ENCODE measurements at regions not wholly inside any gene's neighbourhood (a gene's known extent, or its start where the extent isn't known, plus 50 kb on each side); places are given as distances from the start of the nearest gene placed in this dataset.

- no peak for TF ChIP-seq CTCF (IDR thresholded peaks at IDR 0.05; ENCODE audit: insufficient read depth in 1 of 2, low read depth in 1 of 2, low read length in 1 of 2, severe bottlenecking in 1 of 2, unreplicated experiment in 1 of 2)
Measured at GRCh38 chr9:89923961-89924504, 319.2 kb downstream of the GADD45G start.

GRCh38 chr9:89924611-89925010, 319.8 kb downstream of the GADD45G start:
- Mint-ChIP-seq H3K4me3 (ENCODE audit: unreplicated experiment) (no peak overlapping the region), H3K4me1 (ENCODE audit: low read depth, unreplicated experiment) (peaks cover 49% of the 10 kb centered on the region), H3K27me3 (ENCODE audit: insufficient read depth, unreplicated experiment) (no peaks in the 10 kb centered on the region), H3K9me3 (ENCODE audit: unreplicated experiment) (no peaks in the 10 kb centered on the region), H3K27ac (ENCODE audit: unreplicated experiment) (peak overlapping the region; percentile 84), H3K36me3 (ENCODE audit: insufficient read depth, unreplicated experiment) (peaks cover 13% of the 10 kb centered on the region)
- no peak for DNase-seq
- no peak for TF ChIP-seq CTCF (IDR thresholded peaks at IDR 0.05; ENCODE audit: insufficient read depth in 1 of 2, low read depth in 1 of 2, low read length in 1 of 2, severe bottlenecking in 1 of 2, unreplicated experiment in 1 of 2)
- intact Hi-C loops (cut with micrococcal nuclease; ENCODE audit: unreplicated experiment) = loop anchor here (1.0 to 10.0 kb wide), 3 partner anchors 70 to 321 kb away; no protein-coding TSS in a partner anchor
- POLR2A ChIA-PET = no interaction called here
- Histone ChIP-seq H3K27me3 (replicated peaks; ENCODE audit: control insufficient read depth, insufficient read depth, low read length) (no peaks in the 10 kb centered on the region), H3K4me3 (ENCODE audit: low read depth, low read length) (no peak overlapping the region), H3K9me3 (no peaks in the 10 kb centered on the region), H3K36me3 (ENCODE audit: control insufficient read depth, insufficient read depth, low read length) (no peaks in the 10 kb centered on the region), H3K4me1 (peaks cover 34% of the 10 kb centered on the region)
- BruUV-seq (replicated peaks) = no TSS peak
- CTCF ChIA-PET = interaction anchor here (0.7 to 2.0 kb wide), 3 partner anchors 175 to 322 kb away, joined by 3 to 7 read pairs (median 7); no protein-coding TSS in a partner anchor

More at GRCh38 chr9:89923961-89924504, 319.2 kb downstream of the GADD45G start:
- Mint-ChIP-seq H3K36me3 (ENCODE audit: insufficient read depth, unreplicated experiment) (peaks cover 13% of the 10 kb centered on the region), H3K4me3 (ENCODE audit: unreplicated experiment) (peak overlapping the region; percentile 67), H3K27me3 (ENCODE audit: insufficient read depth, unreplicated experiment) (no peaks in the 10 kb centered on the region), H3K9me3 (ENCODE audit: unreplicated experiment) (no peaks in the 10 kb centered on the region), H3K27ac (ENCODE audit: unreplicated experiment) (peak overlapping the region; percentile 84), H3K4me1 (ENCODE audit: low read depth, unreplicated experiment) (peaks cover 53% of the 10 kb centered on the region)
- Histone ChIP-seq H3K27me3 (replicated peaks; ENCODE audit: control insufficient read depth, insufficient read depth, low read length) (no peaks in the 10 kb centered on the region), H3K9me3 (no peaks in the 10 kb centered on the region), H3K36me3 (ENCODE audit: control insufficient read depth, insufficient read depth, low read length) (no peaks in the 10 kb centered on the region), H3K4me1 (peaks cover 34% of the 10 kb centered on the region), H3K4me3 (ENCODE audit: low read depth, low read length) (no peak overlapping the region)
- BruUV-seq (replicated peaks) = no TSS peak
- peak; percentile 71 to 80 for DNase-seq
- CTCF ChIA-PET = interaction anchor here (0.7 to 2.0 kb wide), 5 partner anchors 176 to 321 kb away, joined by 3 to 7 read pairs (median 4); no protein-coding TSS in a partner anchor
- intact Hi-C loops (cut with micrococcal nuclease; ENCODE audit: unreplicated experiment) = loop anchor here (1.0 to 10.0 kb wide), 3 partner anchors 71 to 321 kb away; no protein-coding TSS in a partner anchor
- POLR2A ChIA-PET = no interaction called here

- intact Hi-C loops (cut with micrococcal nuclease; ENCODE audit: unreplicated experiment) = loop anchor here (10.0 kb wide), 1 partner anchor 69 kb away; no protein-coding TSS in a partner anchor
- no peak for DNase-seq
- H3K36me3 Mint-ChIP-seq (ENCODE audit: insufficient read depth, unreplicated experiment) = peaks cover 13% of the 10 kb centered on the region
- Histone ChIP-seq H3K9me3 (no peaks in the 10 kb centered on the region), H3K36me3 (ENCODE audit: control insufficient read depth, insufficient read depth, low read length) (no peaks in the 10 kb centered on the region), H3K4me3 (ENCODE audit: low read depth, low read length) (no peak overlapping the region), H3K27me3 (replicated peaks; ENCODE audit: control insufficient read depth, insufficient read depth, low read length) (no peaks in the 10 kb centered on the region), H3K4me1 (peaks cover 34% of the 10 kb centered on the region)
- no peak for TF ChIP-seq CTCF (IDR thresholded peaks at IDR 0.05; ENCODE audit: insufficient read depth in 1 of 2, low read depth in 1 of 2, low read length in 1 of 2, severe bottlenecking in 1 of 2, unreplicated experiment in 1 of 2)
- BruUV-seq (replicated peaks) = no TSS peak
- H3K9me3 Mint-ChIP-seq (ENCODE audit: unreplicated experiment) = no peaks in the 10 kb centered on the region
- CTCF ChIA-PET = interaction anchor here (1.6 kb wide), 1 partner anchor 323 kb away, joined by 5 read pairs; no protein-coding TSS in a partner anchor
- POLR2A ChIA-PET = no interaction called here
- H3K4me1 Mint-ChIP-seq (ENCODE audit: low read depth, unreplicated experiment) = peaks cover 41% of the 10 kb centered on the region
- H3K4me3 Mint-ChIP-seq (ENCODE audit: unreplicated experiment) = no peak overlapping the region
- no peaks in the 10 kb centered on the region for H3K27me3 Mint-ChIP-seq (ENCODE audit: insufficient read depth, unreplicated experiment)
- no peak overlapping the region for H3K27ac Mint-ChIP-seq (ENCODE audit: unreplicated experiment)
Measured at GRCh38 chr9:89926167-89926566, 321.4 kb downstream of the GADD45G start.

Data from Caco-2 (cell line).